D721Med (cell line): ENCODE measurements at regions not wholly inside any gene's neighbourhood (a gene's known extent, or its start where the extent isn't known, plus 50 kb on each side); places are given as distances from the start of the nearest gene placed in this dataset.

Experiments used
- DNase-seq: peaks from one replicate; pipeline ENCODE4 v3.0.0; 2011; ENCODE audit warnings: low spot score; ENCODE audit not compliant: insufficient read length
- FAIRE-seq: peaks from 2 replicates; lab custom pipeline; 2011; peaks lifted over from hg19 to GRCh38; lab: Jason Lieb, UNC
- TF ChIP-seq, protein P1 (sequence below): IDR thresholded peaks from 2 replicates; pipeline ENCODE4 v1.5.1; 2012; ENCODE audit warnings: mild to moderate bottlenecking, control low read depth; ENCODE audit not compliant: insufficient read depth; ENCODE audit errors: missing control alignments

DNA sequence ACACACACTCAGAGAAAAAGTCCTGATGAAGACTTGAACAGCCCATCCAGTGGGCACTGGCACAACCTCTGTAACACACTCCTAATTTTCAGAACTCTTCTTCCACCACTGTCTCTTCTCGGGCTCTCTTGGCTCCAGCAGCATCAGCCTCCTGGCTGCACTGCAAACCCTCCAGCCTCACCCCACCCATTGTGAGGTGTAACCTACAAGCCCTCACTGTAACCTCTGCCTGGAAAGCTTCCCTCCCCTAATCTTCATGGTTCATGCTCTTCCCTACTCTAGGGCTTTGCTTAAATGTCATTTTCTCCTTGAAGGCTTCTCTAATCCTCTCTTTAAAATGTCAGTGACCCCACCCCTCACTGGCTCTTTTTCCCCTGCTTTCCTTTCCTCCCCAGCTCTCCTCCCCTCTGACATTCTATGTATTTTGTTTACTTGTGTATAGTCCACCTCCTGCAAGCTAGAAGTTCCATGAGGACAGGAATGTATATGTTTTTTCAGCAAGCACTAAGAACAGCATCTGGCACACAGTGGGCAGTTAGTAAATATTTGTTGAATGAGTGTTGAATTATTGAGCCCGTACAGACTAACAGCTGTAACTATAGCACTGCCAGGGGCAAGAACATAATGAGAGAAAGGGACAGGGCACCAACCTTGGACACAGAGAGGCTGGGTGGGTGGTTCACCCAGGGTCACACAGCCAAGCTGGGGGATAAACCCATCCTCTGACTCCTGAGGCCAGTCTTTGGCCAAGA, 76.4 kb downstream of the ESM1 start:
- TF ChIP-seq, protein P1, sequence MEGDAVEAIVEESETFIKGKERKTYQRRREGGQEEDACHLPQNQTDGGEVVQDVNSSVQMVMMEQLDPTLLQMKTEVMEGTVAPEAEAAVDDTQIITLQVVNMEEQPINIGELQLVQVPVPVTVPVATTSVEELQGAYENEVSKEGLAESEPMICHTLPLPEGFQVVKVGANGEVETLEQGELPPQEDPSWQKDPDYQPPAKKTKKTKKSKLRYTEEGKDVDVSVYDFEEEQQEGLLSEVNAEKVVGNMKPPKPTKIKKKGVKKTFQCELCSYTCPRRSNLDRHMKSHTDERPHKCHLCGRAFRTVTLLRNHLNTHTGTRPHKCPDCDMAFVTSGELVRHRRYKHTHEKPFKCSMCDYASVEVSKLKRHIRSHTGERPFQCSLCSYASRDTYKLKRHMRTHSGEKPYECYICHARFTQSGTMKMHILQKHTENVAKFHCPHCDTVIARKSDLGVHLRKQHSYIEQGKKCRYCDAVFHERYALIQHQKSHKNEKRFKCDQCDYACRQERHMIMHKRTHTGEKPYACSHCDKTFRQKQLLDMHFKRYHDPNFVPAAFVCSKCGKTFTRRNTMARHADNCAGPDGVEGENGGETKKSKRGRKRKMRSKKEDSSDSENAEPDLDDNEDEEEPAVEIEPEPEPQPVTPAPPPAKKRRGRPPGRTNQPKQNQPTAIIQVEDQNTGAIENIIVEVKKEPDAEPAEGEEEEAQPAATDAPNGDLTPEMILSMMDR, result no peak
- no peak for FAIRE-seq
- no peak for DNase-seq

DNA sequence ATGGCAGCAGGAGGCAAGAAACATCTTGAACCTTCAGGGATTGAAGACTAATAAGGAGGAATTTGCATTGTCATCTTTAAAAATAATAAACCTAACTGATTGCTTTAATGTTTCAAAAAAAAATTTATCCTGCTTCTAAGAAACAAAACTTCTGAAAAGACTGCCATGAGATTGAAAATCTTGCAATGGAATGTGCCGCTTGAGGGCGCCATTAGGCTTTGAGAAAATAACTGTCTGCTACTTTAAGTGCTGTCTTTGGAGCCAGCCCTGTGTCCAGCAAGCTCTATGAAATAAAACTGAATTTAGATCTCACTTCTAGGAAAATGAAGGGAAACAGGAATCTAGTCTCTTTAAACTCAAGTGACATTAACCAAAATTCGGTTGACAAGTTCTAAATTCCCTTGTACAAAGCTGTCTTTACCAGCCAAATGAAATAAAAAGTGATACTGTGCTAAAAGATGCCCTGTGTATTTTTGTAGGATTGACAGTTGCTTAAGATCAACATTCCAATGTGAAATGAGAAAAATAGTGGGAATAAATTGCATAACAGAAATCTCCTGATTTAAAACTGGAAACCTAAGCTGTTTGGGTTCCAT, 79.4 kb downstream of the ESM1 start:
- TF ChIP-seq, protein P1, result peak; percentile 75
- peak; percentile 56 for FAIRE-seq

DNA sequence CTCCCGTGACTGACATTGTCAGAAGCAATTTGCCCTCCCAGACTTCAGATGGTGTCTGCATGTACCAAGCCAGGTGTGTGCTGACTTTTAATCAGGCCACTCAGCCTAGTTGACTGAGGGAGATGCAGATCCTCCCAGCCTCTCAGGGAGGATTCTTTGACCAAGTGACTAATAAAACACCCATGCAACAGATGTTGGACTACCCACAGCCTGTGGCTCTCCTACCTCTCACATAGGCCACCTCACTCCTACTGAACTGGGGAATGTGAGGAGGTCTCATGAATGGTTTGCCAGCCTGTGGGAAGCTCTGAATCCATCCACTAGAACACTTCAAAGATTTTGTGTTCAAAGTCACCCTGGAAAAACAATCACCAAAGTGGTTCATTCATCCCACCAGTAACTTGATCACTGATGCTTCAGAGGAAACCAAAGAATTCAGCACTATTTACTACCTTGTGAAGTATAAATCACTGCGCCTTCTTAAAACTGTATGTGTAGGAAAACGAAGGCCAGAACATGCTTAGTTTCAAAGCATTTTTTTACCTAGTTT, 80.1 kb downstream of the ESM1 start:
- FAIRE-seq, result no peak
- TF ChIP-seq, protein P1, result no peak
- no peak for DNase-seq

More for the DNA sequence above, 79.4 kb downstream of the ESM1 start:
- no peak for DNase-seq

DNA sequence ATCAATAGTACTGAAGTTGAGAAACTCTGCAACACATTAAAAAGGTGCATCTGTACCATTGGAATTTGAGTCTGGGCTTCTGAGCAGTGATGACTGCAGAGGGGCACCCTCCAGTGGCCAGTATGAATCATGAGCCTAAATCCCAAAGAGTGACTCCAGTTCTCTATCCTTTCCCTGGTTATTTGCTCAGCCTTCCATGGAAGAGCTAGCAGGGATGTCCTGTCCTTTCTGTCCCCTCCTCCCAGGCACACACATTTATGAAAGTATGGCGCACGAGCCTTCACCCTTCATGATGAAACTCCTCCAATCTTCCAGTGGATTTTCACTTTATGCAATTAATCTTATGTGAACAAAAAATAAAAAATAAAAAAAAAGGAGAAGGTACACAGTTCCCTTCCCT, 81.0 kb downstream of the ESM1 start:
- FAIRE-seq (no peak), DNase-seq (no peak)
- TF ChIP-seq, protein P1, result peak; percentile 15

DNA sequence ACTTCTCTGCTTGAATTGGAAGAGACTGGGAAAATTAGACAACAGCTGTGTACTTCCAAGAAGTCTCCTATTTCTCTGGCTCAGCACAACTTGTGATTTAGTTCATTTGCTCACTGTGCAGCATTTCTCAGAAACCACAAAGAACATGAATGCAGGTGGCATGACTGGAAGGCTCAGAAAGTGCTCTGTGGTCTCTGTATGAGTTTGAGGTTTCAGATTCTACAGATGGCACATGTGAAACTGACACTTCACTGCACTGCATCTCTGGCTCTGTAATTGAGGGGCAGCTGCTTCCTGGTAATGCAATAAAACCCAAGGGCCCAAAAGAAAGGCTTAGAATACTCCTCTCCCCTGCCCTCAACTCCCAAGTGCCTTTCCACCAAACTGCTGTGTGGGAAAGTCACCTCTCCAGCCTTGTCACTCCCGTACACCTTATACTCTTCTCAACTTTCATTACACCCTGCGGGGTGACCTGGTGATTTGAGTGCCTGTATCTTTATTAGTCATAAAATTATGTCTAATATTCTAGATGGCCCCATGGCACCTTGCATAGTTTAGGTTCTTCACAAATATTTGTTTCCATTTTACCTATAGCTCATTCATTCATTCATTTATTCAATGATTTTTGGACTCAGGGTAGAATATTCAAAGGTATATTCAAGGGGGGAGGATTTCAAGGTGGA, 82.5 kb downstream of the ESM1 start:
- DNase-seq, result no peak
- FAIRE-seq, result no peak
- TF ChIP-seq, protein P1, result no peak

DNA sequence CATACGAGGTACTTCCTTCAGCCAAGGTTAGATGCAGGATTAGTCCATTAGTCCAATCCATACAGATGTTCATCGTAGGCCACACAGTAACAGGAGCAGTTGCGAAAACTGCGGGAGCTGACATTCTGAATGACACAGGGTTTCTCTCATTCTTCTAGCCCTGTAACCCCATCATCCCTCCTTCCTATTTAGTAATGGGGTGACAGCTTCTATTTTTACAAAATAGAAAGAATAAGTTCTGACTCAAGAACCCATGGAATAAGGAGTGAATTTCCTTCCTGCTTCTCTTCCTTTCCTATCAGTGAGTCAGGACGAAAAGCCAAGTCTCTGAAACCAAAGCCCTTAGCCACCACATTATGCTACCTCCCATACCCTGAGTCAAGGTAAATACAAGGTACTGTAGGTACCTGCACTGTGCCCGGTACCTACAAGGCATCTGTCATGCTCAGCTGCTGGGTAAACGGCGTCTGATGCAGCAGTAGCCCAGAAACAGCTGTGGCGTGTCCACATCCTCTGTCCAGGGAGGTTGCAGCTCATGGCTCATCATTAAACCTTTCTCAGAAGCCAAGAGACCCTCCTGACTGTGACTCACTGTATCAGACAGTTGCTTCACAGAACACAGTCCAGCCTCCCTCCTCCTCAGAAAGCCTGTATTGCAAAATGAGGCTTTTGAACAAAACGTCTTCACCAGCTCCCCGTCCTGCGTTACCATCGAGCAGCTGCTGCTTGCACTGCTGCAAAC, 84.2 kb downstream of the ESM1 start:
- TF ChIP-seq, protein P1, result no peak
- no peak for FAIRE-seq
- no peak for DNase-seq
